ENCODE measurements at regions not wholly inside any gene's neighbourhood (a gene's known extent, or its start where the extent isn't known, plus 50 kb on each side); places are given as distances from the start of the nearest gene placed in this dataset.

GRCh38 chrX:98627645-98628044 is 1743.9 kb downstream of the RPA4 start:
- H3K4me1 Mint-ChIP-seq (ENCODE audit: low read depth, unreplicated experiment): peaks cover under 1% of the 10 kb centered on the region
- no peak for DNase-seq
- H3K27ac Mint-ChIP-seq (ENCODE audit: unreplicated experiment): no peak overlapping the region
- H3K36me3 Mint-ChIP-seq (ENCODE audit: unreplicated experiment): no peaks in the 10 kb centered on the region
- no peak for TF ChIP-seq CTCF (IDR thresholded peaks at IDR 0.05; ENCODE audit: partially characterized antibody, unreplicated experiment)
- no peaks in the 10 kb centered on the region for H3K27me3 Mint-ChIP-seq (ENCODE audit: unreplicated experiment)
- H3K9me3 Mint-ChIP-seq (ENCODE audit: unreplicated experiment): peaks cover 2% of the 10 kb centered on the region
- H3K4me3 Mint-ChIP-seq (ENCODE audit: unreplicated experiment): no peak overlapping the region

- Mint-ChIP-seq H3K4me3 (ENCODE audit: unreplicated experiment) (no peak overlapping the region), H3K27me3 (ENCODE audit: unreplicated experiment) (no peaks in the 10 kb centered on the region), H3K36me3 (ENCODE audit: unreplicated experiment) (no peaks in the 10 kb centered on the region), H3K27ac (ENCODE audit: unreplicated experiment) (no peak overlapping the region), H3K4me1 (ENCODE audit: low read depth, unreplicated experiment) (no peaks in the 10 kb centered on the region), H3K9me3 (ENCODE audit: unreplicated experiment) (no peaks in the 10 kb centered on the region)
- DNase-seq: no peak
- TF ChIP-seq CTCF (IDR thresholded peaks at IDR 0.05; ENCODE audit: partially characterized antibody, unreplicated experiment): no peak
These were observed 1753.7 kb downstream of the RPA4 start for GRCh38 chrX:98637451-98637850.

GRCh38 chrX:98646351-98646750 is 1762.6 kb downstream of the RPA4 start:
- H3K4me1 Mint-ChIP-seq (ENCODE audit: low read depth, unreplicated experiment): peaks cover 14% of the 10 kb centered on the region
- peaks cover 3% of the 10 kb centered on the region for H3K9me3 Mint-ChIP-seq (ENCODE audit: unreplicated experiment)
- H3K27me3 Mint-ChIP-seq (ENCODE audit: unreplicated experiment): no peaks in the 10 kb centered on the region
- no peaks in the 10 kb centered on the region for H3K36me3 Mint-ChIP-seq (ENCODE audit: unreplicated experiment)
- no peak overlapping the region for H3K4me3 Mint-ChIP-seq (ENCODE audit: unreplicated experiment)
- no peak for TF ChIP-seq CTCF (IDR thresholded peaks at IDR 0.05; ENCODE audit: partially characterized antibody, unreplicated experiment)
- DNase-seq: no peak
- H3K27ac Mint-ChIP-seq (ENCODE audit: unreplicated experiment): no peak overlapping the region

DNA sequence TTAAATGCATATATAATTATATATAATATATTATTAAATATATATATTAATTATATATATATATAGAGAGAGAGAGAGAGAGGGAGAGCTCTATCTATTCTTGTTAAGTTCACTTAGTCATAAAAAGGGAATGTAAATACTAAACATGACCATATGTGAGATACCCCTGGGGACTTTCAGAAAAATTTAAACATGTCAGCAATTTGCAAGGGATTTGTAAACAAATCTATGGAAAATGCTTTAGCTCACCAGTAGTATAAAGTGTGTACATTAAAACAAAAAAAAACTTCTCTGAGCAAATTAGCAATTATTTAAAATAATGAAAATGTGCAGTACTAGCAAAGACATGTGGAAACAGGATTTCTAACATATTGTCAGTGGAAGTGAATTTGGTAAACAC is 1755.5 kb downstream of the PCDH19 start:
- H3K4me1 Mint-ChIP-seq (ENCODE audit: low read depth, unreplicated experiment): peaks cover 29% of the 10 kb centered on the region
- DNase-seq: no peak
- TF ChIP-seq CTCF (IDR thresholded peaks at IDR 0.05; ENCODE audit: partially characterized antibody, unreplicated experiment): no peak
- H3K27ac Mint-ChIP-seq (ENCODE audit: unreplicated experiment): peak overlapping the region; percentile 33
- peaks cover 16% of the 10 kb centered on the region for H3K9me3 Mint-ChIP-seq (ENCODE audit: unreplicated experiment)
- no peak overlapping the region for H3K4me3 Mint-ChIP-seq (ENCODE audit: unreplicated experiment)
- H3K27me3 Mint-ChIP-seq (ENCODE audit: unreplicated experiment): peaks cover 11% of the 10 kb centered on the region
- peaks cover 5% of the 10 kb centered on the region for H3K36me3 Mint-ChIP-seq (ENCODE audit: unreplicated experiment)

Measured in glutamatergic neuron (in vitro differentiated cells).